ENCODE measurements at regions not wholly inside any gene's neighbourhood (a gene's known extent, or its start where the extent isn't known, plus 50 kb on each side); places are given as distances from the start of the nearest gene placed in this dataset.

GRCh38 chr21:43342301-43342881, 84.5 kb downstream of the SIK1 start:
- Histone ChIP-seq H4K20me1 (ENCODE audit: insufficient read depth, low read length) (no peaks in the 10 kb centered on the region), H3K36me3 (replicated peaks; ENCODE audit: low read depth, low read length) (no peaks in the 10 kb centered on the region), H3K9ac (ENCODE audit: low read length) (no peak overlapping the region), H3K27me3 (ENCODE audit: low read depth, low read length) (no peaks in the 10 kb centered on the region), H3K9me3 (ENCODE audit: insufficient read depth, low read length) (no peaks in the 10 kb centered on the region), H2AFZ (ENCODE audit: low read depth, low read length) (no peak overlapping the region), H3K79me2 (ENCODE audit: low read length) (no peaks in the 10 kb centered on the region), H3K4me3 (ENCODE audit: low read length) (no peak overlapping the region), H3K4me2 (ENCODE audit: low read length) (no peak overlapping the region), H3K4me1 (ENCODE audit: low read length) (no peaks in the 10 kb centered on the region), H3K27ac (ENCODE audit: low read length) (no peak overlapping the region)
- TF ChIP-seq EZH2phosphoT487 (IDR thresholded peaks at IDR 0.05; ENCODE audit: low read depth), result no peak
- no peak for TF ChIP-seq CTCF (IDR thresholded peaks at IDR 0.05; ENCODE audit: low read depth, low read length)

- Histone ChIP-seq H3K9ac (ENCODE audit: low read length) (no peak overlapping the region), H3K4me3 (ENCODE audit: low read length) (no peak overlapping the region), H3K4me1 (ENCODE audit: low read length) (no peaks in the 10 kb centered on the region), H3K27me3 (ENCODE audit: low read depth, low read length) (no peaks in the 10 kb centered on the region), H2AFZ (ENCODE audit: low read depth, low read length) (no peak overlapping the region), H3K79me2 (ENCODE audit: low read length) (no peaks in the 10 kb centered on the region), H4K20me1 (ENCODE audit: insufficient read depth, low read length) (no peaks in the 10 kb centered on the region), H3K9me3 (ENCODE audit: insufficient read depth, low read length) (no peaks in the 10 kb centered on the region), H3K4me2 (ENCODE audit: low read length) (no peak overlapping the region), H3K27ac (ENCODE audit: low read length) (no peak overlapping the region), H3K36me3 (replicated peaks; ENCODE audit: low read depth, low read length) (no peaks in the 10 kb centered on the region)
- no peak for TF ChIP-seq EZH2phosphoT487 (IDR thresholded peaks at IDR 0.05; ENCODE audit: low read depth)
- TF ChIP-seq CTCF (IDR thresholded peaks at IDR 0.05; ENCODE audit: low read depth, low read length), result no peak
Observed at GRCh38 chr21:43341378-43342161, 85.4 kb downstream of the SIK1 start.

GRCh38 chr21:43340491-43341377, 86.2 kb downstream of the SIK1 start:
- H3K9me3 ChIP-seq (ENCODE audit: insufficient read depth, low read length), result no peaks in the 10 kb centered on the region
- no peak overlapping the region for H3K4me3 ChIP-seq (ENCODE audit: low read length)
- no peaks in the 10 kb centered on the region for H3K36me3 ChIP-seq (replicated peaks; ENCODE audit: low read depth, low read length)
- no peak overlapping the region for H3K4me2 ChIP-seq (ENCODE audit: low read length)
- no peak overlapping the region for H2AFZ ChIP-seq (ENCODE audit: low read depth, low read length)
- H3K79me2 ChIP-seq (ENCODE audit: low read length), result no peaks in the 10 kb centered on the region
- H3K27me3 ChIP-seq (ENCODE audit: low read depth, low read length), result no peaks in the 10 kb centered on the region
- no peak overlapping the region for H3K9ac ChIP-seq (ENCODE audit: low read length)
- no peak for TF ChIP-seq EZH2phosphoT487 (IDR thresholded peaks at IDR 0.05; ENCODE audit: low read depth)
- H4K20me1 ChIP-seq (ENCODE audit: insufficient read depth, low read length), result no peaks in the 10 kb centered on the region
- H3K27ac ChIP-seq (ENCODE audit: low read length), result no peak overlapping the region
- H3K4me1 ChIP-seq (ENCODE audit: low read length), result no peaks in the 10 kb centered on the region

GRCh38 chr21:43339668-43340067, 87.3 kb downstream of the SIK1 start:
- no peaks in the 10 kb centered on the region for H3K4me1 ChIP-seq (ENCODE audit: low read length)
- H3K27me3 ChIP-seq (ENCODE audit: low read depth, low read length), result no peaks in the 10 kb centered on the region
- no peak overlapping the region for H2AFZ ChIP-seq (ENCODE audit: low read depth, low read length)
- H4K20me1 ChIP-seq (ENCODE audit: insufficient read depth, low read length), result no peaks in the 10 kb centered on the region
- no peak overlapping the region for H3K9ac ChIP-seq (ENCODE audit: low read length)
- H3K27ac ChIP-seq (ENCODE audit: low read length), result no peak overlapping the region
- H3K79me2 ChIP-seq (ENCODE audit: low read length), result no peaks in the 10 kb centered on the region
- no peaks in the 10 kb centered on the region for H3K9me3 ChIP-seq (ENCODE audit: insufficient read depth, low read length)
- TF ChIP-seq CTCF (IDR thresholded peaks at IDR 0.05; ENCODE audit: low read depth, low read length) (no peak), EZH2phosphoT487 (IDR thresholded peaks at IDR 0.05; ENCODE audit: low read depth) (no peak)
- no peak overlapping the region for H3K4me2 ChIP-seq (ENCODE audit: low read length)
- H3K4me3 ChIP-seq (ENCODE audit: low read length), result no peak overlapping the region
- H3K36me3 ChIP-seq (replicated peaks; ENCODE audit: low read depth, low read length), result no peaks in the 10 kb centered on the region
